IPS DF 6.9 (cell line): ENCODE measurements at regions not wholly inside any gene's neighbourhood (a gene's known extent, or its start where the extent isn't known, plus 50 kb on each side); places are given as distances from the start of the nearest gene placed in this dataset.

Experiments used
- DNase-seq: peaks from one replicate; pipeline ENCODE4 v3.0.0-alpha.2; 2013; ENCODE audit warnings: low read depth, low spot score
- H3K27ac ChIP-seq: one replicate; pipeline ENCODE4 v1.5.1; 2013; ENCODE audit warnings: low read length, control low read depth
- H3K27me3 ChIP-seq: 2 replicates; pipeline ENCODE4 v1.6.1; 2013; ENCODE audit warnings: mild to moderate bottlenecking, low read length; ENCODE audit not compliant: control insufficient read depth, insufficient read depth
- H3K36me3 ChIP-seq: 2 replicates; pipeline ENCODE4 v1.6.1; 2013; ENCODE audit warnings: low read length; ENCODE audit not compliant: control insufficient read depth, insufficient read depth
- H3K4me1 ChIP-seq: 2 replicates; pipeline ENCODE4 v1.6.1; 2013; ENCODE audit warnings: low read length; ENCODE audit not compliant: control insufficient read depth, insufficient read depth
- H3K4me3 ChIP-seq: 2 replicates; pipeline ENCODE4 v1.5.1; 2013; ENCODE audit warnings: mild to moderate bottlenecking, low read length
- H3K9me3 ChIP-seq: 2 replicates; pipeline ENCODE4 v1.6.1; 2013; ENCODE audit warnings: low read length, inconsistent platforms; ENCODE audit not compliant: control insufficient read depth, insufficient read depth
- WGBS: extraction: QIAGEN DNeasy Blood & Tissue Kit; methylation state at CpG from one replicate; pipeline ENCODE4 v1.1.7; 2013; ENCODE audit warnings: mixed read lengths, missing lambda C conversion rate; ENCODE audit not compliant: insufficient read length, insufficient coverage; 5-methylcytosine and 5-hydroxymethylcytosine counted together

DNA sequence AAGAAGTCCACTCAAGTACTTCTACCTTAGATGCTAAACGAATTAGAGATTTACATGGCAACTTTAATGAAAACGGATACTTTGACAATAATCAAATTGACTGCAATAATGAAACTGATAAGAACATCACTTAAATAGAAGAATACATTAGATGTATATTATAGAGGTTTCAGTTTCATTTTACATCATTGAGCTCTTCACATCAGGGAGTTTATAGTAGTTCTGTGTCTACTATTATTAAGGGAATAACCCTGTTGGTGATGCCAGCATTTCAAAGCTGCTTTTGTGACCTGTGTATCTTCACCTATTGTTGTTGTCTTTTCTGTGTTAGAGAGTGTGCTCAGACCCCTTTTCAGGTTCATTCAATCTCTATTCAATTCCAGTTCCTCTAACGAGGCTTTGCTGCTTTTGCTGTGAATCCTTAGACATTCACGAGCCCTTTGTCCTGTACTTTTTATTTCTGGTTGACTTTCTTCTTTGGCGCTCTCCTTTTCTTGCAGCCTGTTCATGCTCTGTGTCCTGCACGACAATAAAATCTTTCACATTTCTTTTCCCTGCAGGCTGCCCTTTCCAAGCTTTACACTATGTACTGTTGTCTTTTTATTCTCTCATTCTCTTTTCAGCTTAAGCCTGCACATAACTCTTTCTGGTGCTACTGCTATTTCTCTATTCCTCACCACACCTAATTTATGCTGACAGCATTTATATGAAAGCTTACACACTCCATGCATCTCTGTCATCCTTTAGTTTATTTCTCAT, 232.1 kb downstream of the CPE start:
- H3K4me1 ChIP-seq, result no peaks in the 10 kb centered on the region
- DNase-seq, result no peak
- no peak overlapping the region for H3K4me3 ChIP-seq
- no CpG with 5 or more reads among the region's 6 CpGs for WGBS
- no peaks in the 10 kb centered on the region for H3K27me3 ChIP-seq
- no peak overlapping the region for H3K27ac ChIP-seq
- H3K9me3 ChIP-seq, result no peaks in the 10 kb centered on the region
- H3K36me3 ChIP-seq, result no peaks in the 10 kb centered on the region

GRCh38 chr4:165612936-165613335, 234.1 kb downstream of the CPE start:
- H3K36me3 ChIP-seq, result no peaks in the 10 kb centered on the region
- peak; percentile 1 for DNase-seq

DNA sequence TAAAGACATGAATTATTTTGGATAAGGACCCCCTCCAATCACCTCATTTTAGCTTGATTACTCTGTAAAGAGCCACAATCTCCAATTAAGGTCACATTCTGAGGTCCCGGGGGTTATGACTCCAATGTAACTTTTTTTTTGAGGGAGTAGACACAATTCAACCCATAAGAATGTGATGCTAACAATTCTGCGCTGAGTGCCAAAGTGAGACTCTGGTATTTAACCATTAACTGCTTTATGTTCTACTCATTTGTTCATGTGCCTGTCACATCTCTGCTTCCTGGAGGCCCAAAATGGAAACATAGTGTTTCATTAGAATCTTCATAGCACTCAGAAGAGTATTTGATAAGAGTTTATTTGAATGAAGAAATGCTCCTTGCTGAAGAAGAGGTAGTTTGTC, 234.8 kb downstream of the CPE start:
- H3K27ac ChIP-seq, result no peak overlapping the region
- no CpG with 5 or more reads among the region's 2 CpGs for WGBS
- no peaks in the 10 kb centered on the region for H3K27me3 ChIP-seq
- H3K4me1 ChIP-seq, result no peaks in the 10 kb centered on the region
- no peaks in the 10 kb centered on the region for H3K9me3 ChIP-seq
- H3K4me3 ChIP-seq, result no peak overlapping the region
- no peak for DNase-seq
- no peaks in the 10 kb centered on the region for H3K36me3 ChIP-seq

More at GRCh38 chr4:165612936-165613335, 234.1 kb downstream of the CPE start:
- Histone ChIP-seq H3K4me1 (no peaks in the 10 kb centered on the region), H3K27me3 (no peaks in the 10 kb centered on the region), H3K9me3 (no peaks in the 10 kb centered on the region), H3K27ac (no peak overlapping the region), H3K4me3 (no peak overlapping the region)
- no CpG with 5 or more reads among the region's 1 CpG for WGBS

GRCh38 chr4:165620913-165621312, 242.1 kb downstream of the CPE start:
- H3K27me3 ChIP-seq, result no peaks in the 10 kb centered on the region
- H3K27ac ChIP-seq, result no peak overlapping the region
- DNase-seq, result no peak
- H3K4me1 ChIP-seq, result no peaks in the 10 kb centered on the region
- no CpG with 5 or more reads among the region's 3 CpGs for WGBS
- no peak overlapping the region for H3K4me3 ChIP-seq
- no peaks in the 10 kb centered on the region for H3K9me3 ChIP-seq
- H3K36me3 ChIP-seq, result no peaks in the 10 kb centered on the region

DNA sequence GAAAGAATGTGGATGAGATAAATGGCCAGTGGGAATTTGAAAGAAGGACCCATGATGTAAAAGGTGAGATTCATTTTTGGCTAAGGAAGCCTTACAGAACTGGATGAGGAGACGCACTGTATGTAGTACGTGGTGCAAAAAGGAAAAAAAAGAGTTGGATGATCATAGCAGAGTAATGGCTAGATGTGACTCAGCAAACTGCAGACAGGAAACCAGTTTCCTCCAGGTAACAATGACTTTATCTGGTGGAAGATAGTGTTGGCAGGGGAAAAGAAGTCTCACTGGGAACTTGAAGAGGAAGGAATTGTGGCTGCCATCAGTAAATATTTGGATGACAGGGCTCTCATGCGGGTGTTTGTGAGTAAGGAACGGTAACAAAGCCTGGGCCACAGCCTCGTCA, 243.2 kb downstream of the CPE start:
- WGBS, result no CpG with 5 or more reads among the region's 5 CpGs
- no peaks in the 10 kb centered on the region for H3K9me3 ChIP-seq
- DNase-seq, result no peak

DNA sequence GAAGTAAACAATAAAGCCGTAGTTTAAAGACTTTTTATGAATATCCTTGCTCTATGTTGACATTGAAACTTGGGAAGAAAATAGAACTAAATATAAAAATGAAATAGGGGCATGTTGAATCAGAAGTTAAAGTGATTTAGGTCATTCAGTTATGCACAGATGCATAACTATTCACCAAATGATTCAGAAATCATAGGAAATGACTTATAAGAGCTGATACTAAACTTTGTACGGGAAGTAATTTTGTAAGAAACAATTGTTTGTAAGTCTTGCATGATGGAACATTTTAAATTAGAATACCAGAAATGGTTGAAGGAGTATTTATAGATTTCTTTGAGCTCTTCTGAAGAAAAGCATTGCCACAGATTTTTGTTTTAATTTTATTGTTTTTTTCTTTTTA, 246.5 kb downstream of the CPE start:
- Histone ChIP-seq H3K9me3 (no peaks in the 10 kb centered on the region), H3K27ac (no peak overlapping the region), H3K36me3 (no peaks in the 10 kb centered on the region), H3K4me1 (no peaks in the 10 kb centered on the region), H3K27me3 (no peaks in the 10 kb centered on the region), H3K4me3 (no peak overlapping the region)
- WGBS, result no CpG with 5 or more reads among the region's 2 CpGs
- DNase-seq, result no peak

More for the DNA sequence above, 243.2 kb downstream of the CPE start:
- H3K27me3 ChIP-seq, result no peaks in the 10 kb centered on the region
- no peaks in the 10 kb centered on the region for H3K36me3 ChIP-seq
- H3K4me3 ChIP-seq, result no peak overlapping the region
- H3K4me1 ChIP-seq, result no peaks in the 10 kb centered on the region
- H3K27ac ChIP-seq, result no peak overlapping the region

DNA sequence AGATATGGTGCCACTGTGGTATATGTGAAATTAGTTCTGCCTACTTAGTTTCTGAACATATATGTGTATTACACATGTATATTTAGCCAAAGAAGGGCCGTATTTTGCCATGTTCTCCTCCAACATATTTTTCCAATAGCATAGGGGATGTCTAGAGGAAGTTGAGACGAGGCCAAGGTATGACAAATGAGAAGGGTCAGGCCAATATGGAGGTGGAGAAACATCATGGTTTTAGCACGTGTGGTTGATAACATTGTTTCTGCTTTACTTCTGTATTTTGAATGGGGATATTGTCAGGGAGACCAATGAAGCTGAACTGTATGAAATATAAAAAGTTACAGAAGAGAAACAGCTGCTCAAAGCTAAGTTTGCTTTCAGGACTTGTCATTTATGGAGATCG, 246.7 kb upstream of the TLL1 start:
- Histone ChIP-seq H3K4me1 (no peaks in the 10 kb centered on the region), H3K4me3 (no peak overlapping the region), H3K27me3 (no peaks in the 10 kb centered on the region), H3K36me3 (no peaks in the 10 kb centered on the region), H3K27ac (no peak overlapping the region), H3K9me3 (no peaks in the 10 kb centered on the region)
- no peak for DNase-seq
- WGBS, result no CpG with 5 or more reads among the region's 4 CpGs

GRCh38 chr4:165627128-165627527, 245.9 kb upstream of the TLL1 start:
- Histone ChIP-seq H3K36me3 (no peaks in the 10 kb centered on the region), H3K4me3 (no peak overlapping the region), H3K4me1 (no peaks in the 10 kb centered on the region), H3K9me3 (no peaks in the 10 kb centered on the region), H3K27me3 (no peaks in the 10 kb centered on the region), H3K27ac (no peak overlapping the region)
- WGBS, result no CpG with 5 or more reads among the region's 3 CpGs
- no peak for DNase-seq

- no CpG with 5 or more reads among the region's 5 CpGs for WGBS
- Histone ChIP-seq H3K27ac (no peak overlapping the region), H3K4me1 (no peaks in the 10 kb centered on the region), H3K4me3 (no peak overlapping the region), H3K9me3 (no peaks in the 10 kb centered on the region), H3K27me3 (no peaks in the 10 kb centered on the region), H3K36me3 (no peaks in the 10 kb centered on the region)
- no peak for DNase-seq
These were observed 245.5 kb upstream of the TLL1 start for GRCh38 chr4:165627548-165627947.

DNA sequence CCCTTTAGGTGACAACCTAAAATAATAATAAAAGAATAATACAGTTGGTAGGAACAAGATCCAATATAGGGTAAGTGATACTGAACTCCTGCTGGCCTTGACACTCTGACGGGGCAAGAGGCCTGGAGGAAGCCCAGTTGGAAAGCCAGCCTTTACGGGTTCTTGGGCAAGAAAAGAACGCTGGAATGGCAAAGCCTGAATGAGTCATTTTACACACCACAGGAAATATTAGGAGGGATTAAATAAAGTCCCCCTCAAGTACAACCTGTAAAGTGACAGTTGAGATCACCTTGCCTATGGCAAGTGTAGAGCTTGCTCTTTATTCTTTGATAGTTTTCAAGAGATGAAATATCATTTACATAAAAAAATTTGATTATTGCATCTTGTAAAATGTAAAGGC, 244.5 kb upstream of the TLL1 start:
- no peaks in the 10 kb centered on the region for H3K9me3 ChIP-seq

DNA sequence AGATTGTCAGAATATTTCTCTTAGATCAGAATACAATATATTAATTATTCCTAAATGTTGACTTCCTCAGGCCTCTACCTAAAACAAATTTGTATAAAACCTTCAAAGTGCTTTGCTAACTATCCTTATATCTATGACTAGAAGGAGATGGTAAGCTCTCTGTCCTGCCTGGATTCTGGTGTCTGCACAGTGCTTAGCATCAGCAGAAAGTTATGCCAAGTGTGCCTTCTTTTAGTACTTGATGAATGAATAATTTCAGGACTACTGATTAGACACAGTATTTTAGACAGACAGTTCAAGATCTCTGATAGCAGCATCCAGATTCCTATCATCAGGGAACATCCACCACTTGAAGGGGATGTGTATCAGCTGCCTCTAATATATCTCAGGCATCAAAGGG, 242.4 kb upstream of the TLL1 start:
- Histone ChIP-seq H3K36me3 (no peaks in the 10 kb centered on the region), H3K4me1 (no peaks in the 10 kb centered on the region), H3K27ac (no peak overlapping the region), H3K4me3 (no peak overlapping the region), H3K27me3 (no peaks in the 10 kb centered on the region), H3K9me3 (no peaks in the 10 kb centered on the region)
- no peak for DNase-seq

More for the DNA sequence above, 244.5 kb upstream of the TLL1 start:
- no peak for DNase-seq
- H3K4me3 ChIP-seq, result no peak overlapping the region
- H3K36me3 ChIP-seq, result no peaks in the 10 kb centered on the region
- no peak overlapping the region for H3K27ac ChIP-seq
- H3K27me3 ChIP-seq, result no peaks in the 10 kb centered on the region
- no CpG with 5 or more reads among the region's 3 CpGs for WGBS
- no peaks in the 10 kb centered on the region for H3K4me1 ChIP-seq
